ENCODE measurements at regions not wholly inside any gene's neighbourhood (a gene's known extent, or its start where the extent isn't known, plus 50 kb on each side); places are given as distances from the start of the nearest gene placed in this dataset.
A peak's percentile ranks its signal among the peaks of the same experiment; 100 is the strongest.

GRCh38 chr10:3290550-3290949 is 118.0 kb upstream of the PITRM1 start:
- no peak for DNase-seq
- in situ Hi-C loops (cut with MboI; ENCODE audit: low pct_unique_long_range_greater_than_20kb, low sequenced_read_pairs): no loop called here

GRCh38 chr10:3287572-3288445 is 115.2 kb upstream of the PITRM1 start:
- DNase-seq: no peak
- in situ Hi-C loops (cut with MboI; ENCODE audit: low pct_unique_long_range_greater_than_20kb, low sequenced_read_pairs): no loop called here

- in situ Hi-C loops (cut with MboI; ENCODE audit: low pct_unique_long_range_greater_than_20kb, low sequenced_read_pairs): no loop called here
- no peak for DNase-seq
Observed at GRCh38 chr10:3282674-3283017, 110.1 kb upstream of the PITRM1 start.

- in situ Hi-C loops (cut with MboI; ENCODE audit: low pct_unique_long_range_greater_than_20kb, low sequenced_read_pairs): no loop called here
- no peak for DNase-seq
Observed at GRCh38 chr10:3281941-3282673, 109.5 kb upstream of the PITRM1 start.

- DNase-seq: no peak
- in situ Hi-C loops (cut with MboI; ENCODE audit: low pct_unique_long_range_greater_than_20kb, low sequenced_read_pairs): no loop called here
Observed at GRCh38 chr10:3278771-3279170, 106.2 kb upstream of the PITRM1 start.

- in situ Hi-C loops (cut with MboI; ENCODE audit: low pct_unique_long_range_greater_than_20kb, low sequenced_read_pairs): no loop called here
- no peak for DNase-seq
Observed at GRCh38 chr10:3277566-3277965, 105.0 kb upstream of the PITRM1 start.

- in situ Hi-C loops (cut with MboI; ENCODE audit: low pct_unique_long_range_greater_than_20kb, low sequenced_read_pairs): no loop called here
Observed at GRCh38 chr10:3274414-3274813, 101.8 kb upstream of the PITRM1 start.

GRCh38 chr10:3273966-3274365 is 101.4 kb upstream of the PITRM1 start:
- no peak for DNase-seq
- in situ Hi-C loops (cut with MboI; ENCODE audit: low pct_unique_long_range_greater_than_20kb, low sequenced_read_pairs): no loop called here

More at GRCh38 chr10:3274414-3274813, 101.8 kb upstream of the PITRM1 start:
- DNase-seq: no peak

- in situ Hi-C loops (cut with MboI; ENCODE audit: low pct_unique_long_range_greater_than_20kb, low sequenced_read_pairs): no loop called here
- no peak for DNase-seq
Observed at GRCh38 chr10:3272300-3272699, 99.7 kb upstream of the PITRM1 start.

- DNase-seq: no peak
- in situ Hi-C loops (cut with MboI; ENCODE audit: low pct_unique_long_range_greater_than_20kb, low sequenced_read_pairs): no loop called here
Observed at GRCh38 chr10:3271354-3272115, 99.0 kb upstream of the PITRM1 start.

GRCh38 chr10:3270577-3271316 is 98.2 kb upstream of the PITRM1 start:
- in situ Hi-C loops (cut with MboI; ENCODE audit: low pct_unique_long_range_greater_than_20kb, low sequenced_read_pairs): no loop called here
- no peak for DNase-seq

GRCh38 chr10:3268025-3268424 is 95.4 kb upstream of the PITRM1 start:
- in situ Hi-C loops (cut with MboI; ENCODE audit: low pct_unique_long_range_greater_than_20kb, low sequenced_read_pairs): no loop called here
- no peak for DNase-seq

GRCh38 chr10:3265088-3265487 is 92.5 kb upstream of the PITRM1 start:
- no peak for DNase-seq
- in situ Hi-C loops (cut with MboI; ENCODE audit: low pct_unique_long_range_greater_than_20kb, low sequenced_read_pairs): no loop called here

GRCh38 chr10:3264161-3264761 is 91.7 kb upstream of the PITRM1 start:
- in situ Hi-C loops (cut with MboI; ENCODE audit: low pct_unique_long_range_greater_than_20kb, low sequenced_read_pairs): no loop called here
- peak; percentile 8 for DNase-seq

- DNase-seq: no peak
- in situ Hi-C loops (cut with MboI; ENCODE audit: low pct_unique_long_range_greater_than_20kb, low sequenced_read_pairs): no loop called here
Observed at GRCh38 chr10:3263747-3264146, 91.2 kb upstream of the PITRM1 start.

- in situ Hi-C loops (cut with MboI; ENCODE audit: low pct_unique_long_range_greater_than_20kb, low sequenced_read_pairs): no loop called here
Observed at GRCh38 chr10:3263082-3263481, 90.5 kb upstream of the PITRM1 start.

GRCh38 chr10:3261921-3262320 is 89.3 kb upstream of the PITRM1 start:
- no peak for DNase-seq
- in situ Hi-C loops (cut with MboI; ENCODE audit: low pct_unique_long_range_greater_than_20kb, low sequenced_read_pairs): no loop called here

More at GRCh38 chr10:3263082-3263481, 90.5 kb upstream of the PITRM1 start:
- no peak for DNase-seq

- no peak for DNase-seq
- in situ Hi-C loops (cut with MboI; ENCODE audit: low pct_unique_long_range_greater_than_20kb, low sequenced_read_pairs): no loop called here
Observed at GRCh38 chr10:3260066-3260834, 87.7 kb upstream of the PITRM1 start.

Measured in KBM-7 (cell line).